HG02759 (cell line): ENCODE measurements at regions not wholly inside any gene's neighbourhood (a gene's known extent, or its start where the extent isn't known, plus 50 kb on each side); places are given as distances from the start of the nearest gene placed in this dataset.

Experiments
- ATAC-seq: cut with Tn5 transposase; IDR thresholded peaks from one replicate; pipeline ENCODE4 v1.9.1; 2021; ENCODE audit warnings: mild to moderate bottlenecking, moderate library complexity; ENCODE audit not compliant: unreplicated experiment

DNA sequence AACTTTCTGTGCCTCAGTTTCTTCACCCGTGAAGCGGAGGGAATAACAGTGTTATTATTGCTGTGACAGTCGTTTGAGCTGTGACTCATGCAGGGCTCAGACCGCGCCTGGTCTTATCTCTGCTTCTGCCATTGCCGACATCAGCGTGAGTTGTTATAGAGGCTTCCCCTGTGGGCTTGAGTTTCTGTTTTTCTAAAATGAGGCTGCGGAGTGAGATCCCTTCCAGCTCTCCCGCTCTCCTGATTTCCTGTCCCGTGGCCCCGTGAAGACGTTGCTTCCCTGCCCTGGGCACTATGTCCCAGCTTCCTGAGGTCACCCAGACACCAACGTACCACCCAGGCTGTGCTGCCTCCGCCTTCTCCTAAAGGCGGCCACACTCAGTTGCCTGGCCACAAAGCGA, 278.5 kb downstream of the BMP7 start:
- no peak for ATAC-seq

DNA sequence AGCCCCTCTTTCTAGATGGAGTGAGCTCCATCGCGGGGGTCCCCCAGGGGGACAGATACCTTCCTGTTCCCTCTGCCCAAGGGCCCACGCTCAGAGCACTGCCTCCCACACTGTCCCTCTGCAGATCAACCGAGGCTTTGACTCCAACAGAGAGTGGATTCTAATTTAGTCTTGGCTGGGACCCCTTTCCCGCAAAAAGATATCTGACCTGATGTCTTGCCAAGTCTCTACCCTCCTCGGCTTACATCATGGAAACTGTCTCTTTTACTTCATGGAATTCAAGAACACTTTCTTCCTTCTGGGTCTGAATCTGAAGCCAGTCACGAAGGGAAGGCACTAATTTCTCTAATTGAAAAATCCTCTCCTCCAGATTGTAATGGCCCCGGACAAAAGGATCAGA, 278.0 kb downstream of the BMP7 start:
- ATAC-seq: no peak

DNA sequence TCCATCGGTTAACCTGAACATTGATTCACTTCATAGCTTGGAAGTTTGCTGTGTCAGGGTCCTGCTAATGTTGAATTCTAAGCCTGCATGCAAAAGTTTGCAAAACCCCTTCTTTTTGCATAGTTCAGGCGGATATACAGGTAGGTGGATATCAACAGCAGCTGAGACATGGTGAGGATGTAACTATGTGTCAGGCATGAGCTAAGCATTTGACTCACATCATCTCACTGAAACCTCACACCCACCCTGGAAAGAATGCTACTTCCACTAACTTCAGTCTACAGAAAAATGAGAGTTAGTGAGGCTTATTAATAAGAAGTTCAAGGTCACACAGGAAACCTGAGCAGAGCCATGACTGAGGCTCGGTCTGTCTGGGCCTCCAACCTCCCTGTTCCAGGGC, 276.9 kb downstream of the BMP7 start:
- no peak for ATAC-seq

DNA sequence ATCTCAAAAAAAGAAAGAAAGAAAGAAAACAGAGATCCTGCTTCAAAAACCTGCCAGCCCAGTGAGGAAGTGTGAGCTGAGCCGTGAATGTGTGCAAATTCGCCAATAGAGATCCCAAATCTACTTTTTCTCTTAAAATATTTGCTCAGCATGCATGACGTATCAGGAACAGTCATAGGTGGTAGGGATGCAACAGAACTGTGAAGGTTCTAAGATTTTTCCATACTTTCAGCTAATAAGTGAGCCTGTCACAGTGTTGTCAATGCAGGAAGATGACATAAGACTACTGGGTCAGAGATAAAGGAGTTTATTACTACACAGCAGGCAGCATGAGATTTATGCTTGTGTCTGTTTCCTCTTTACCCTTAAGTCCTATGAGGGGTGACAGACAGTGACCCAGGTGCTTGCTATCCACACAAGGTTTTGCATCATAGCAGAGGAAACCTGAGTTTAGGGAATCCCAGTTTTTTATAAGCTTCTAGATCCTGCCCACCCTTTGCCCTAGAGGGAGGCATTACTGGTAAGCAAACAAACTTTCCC, 273.4 kb downstream of the BMP7 start:
- no peak for ATAC-seq

GRCh38 chr20:56994006-56994405, 272.4 kb downstream of the BMP7 start:
- no peak for ATAC-seq

DNA sequence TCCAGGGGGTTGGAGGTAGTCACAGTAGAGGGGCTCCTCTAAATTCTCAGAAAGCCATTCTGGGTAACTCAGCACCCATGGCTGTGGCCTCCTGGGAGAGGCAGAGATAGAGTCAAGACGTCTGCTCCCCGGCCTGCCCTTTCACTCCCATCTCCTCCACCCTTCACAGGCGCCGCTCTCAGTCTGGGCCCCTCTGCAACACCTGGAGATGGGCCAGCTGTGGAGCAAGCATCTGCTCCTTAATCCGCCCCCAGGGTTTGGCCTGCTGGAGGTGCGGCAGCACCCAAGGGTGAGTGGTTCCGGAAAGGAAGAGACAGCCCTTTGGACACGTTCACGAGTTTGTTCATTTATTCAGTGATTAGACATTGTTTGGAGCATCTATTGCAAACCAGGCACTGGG, 271.3 kb downstream of the BMP7 start:
- no peak for ATAC-seq

GRCh38 chr20:56995635-56996075, 270.8 kb downstream of the BMP7 start:
- ATAC-seq: no peak

- no peak for ATAC-seq
Measured at GRCh38 chr20:56996533-56996932, 269.9 kb downstream of the BMP7 start.

DNA sequence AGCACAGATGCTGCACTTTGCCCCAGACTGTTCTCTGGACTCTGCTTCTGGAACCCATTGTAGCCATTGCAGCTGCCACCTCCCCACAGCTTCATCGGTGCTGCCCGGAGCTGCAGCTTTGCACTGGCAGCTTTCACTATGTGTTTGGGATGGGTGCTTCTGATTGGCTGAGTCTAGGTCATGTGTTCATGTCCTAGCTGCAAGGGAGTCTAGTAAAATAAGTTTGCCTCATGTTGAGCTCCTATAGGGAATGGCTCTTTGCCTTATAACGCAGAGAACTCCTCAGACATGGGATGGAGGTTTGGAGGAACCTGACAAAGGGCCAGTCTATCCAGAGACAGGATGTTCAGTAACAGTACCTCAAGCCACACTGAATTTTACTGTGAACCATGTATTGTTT, 268.0 kb downstream of the BMP7 start:
- ATAC-seq: no peak

DNA sequence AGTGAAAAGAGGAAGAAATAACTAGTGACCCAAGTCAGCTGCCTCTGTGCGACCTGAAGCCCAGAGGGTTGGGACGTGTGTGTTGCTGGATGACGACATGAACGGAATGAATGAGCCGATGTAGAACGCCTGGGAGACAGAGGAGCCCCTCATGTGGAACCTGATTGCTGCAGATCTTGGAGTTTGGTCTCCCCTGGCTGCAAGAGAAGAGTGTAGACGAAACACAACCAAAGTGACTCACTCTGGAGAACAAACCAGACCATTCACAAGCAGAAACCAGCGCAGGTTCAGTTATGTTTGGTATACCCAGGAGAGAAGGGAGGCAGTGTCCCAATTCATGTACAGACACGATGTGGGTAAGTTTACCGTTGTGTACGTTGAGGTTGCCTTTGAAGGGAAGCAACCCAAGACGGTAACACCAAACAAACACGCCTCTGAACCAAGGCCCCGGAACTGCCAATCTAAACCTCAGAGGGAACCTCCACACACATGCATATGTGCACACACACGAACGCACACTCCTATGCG, 265.9 kb downstream of the BMP7 start:
- ATAC-seq: no peak

- ATAC-seq: no peak
Measured at GRCh38 chr20:57001126-57001767, 265.2 kb downstream of the BMP7 start.

DNA sequence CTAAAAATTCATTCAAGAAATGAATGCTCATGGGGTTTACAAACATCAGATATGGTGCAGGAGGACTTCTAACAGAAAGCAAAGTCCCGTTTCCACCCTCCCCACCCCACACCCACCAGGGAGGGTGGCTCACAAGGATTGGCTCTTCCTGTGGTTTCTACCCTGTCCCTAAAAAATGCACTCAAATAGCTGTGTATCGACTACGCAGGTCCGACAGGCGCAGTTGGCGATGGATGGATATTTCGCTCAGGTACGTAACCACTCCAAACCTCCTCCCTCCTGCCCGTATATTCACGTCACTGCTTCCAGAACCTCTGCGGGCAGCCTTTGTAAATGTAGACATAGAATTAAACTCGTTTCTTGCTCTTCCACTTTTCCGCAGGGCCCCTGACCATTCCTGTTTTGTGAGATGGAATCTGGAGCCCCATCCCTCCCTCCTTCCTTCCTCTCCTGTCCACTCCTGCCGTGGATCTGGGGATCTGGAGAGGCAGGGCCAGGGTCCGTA, 264.3 kb downstream of the BMP7 start:
- ATAC-seq: no peak

- no peak for ATAC-seq
Measured at GRCh38 chr20:57003012-57003411, 263.4 kb downstream of the BMP7 start.

GRCh38 chr20:57004416-57004815, 262.0 kb downstream of the BMP7 start:
- no peak for ATAC-seq

GRCh38 chr20:57004951-57005933, 261.2 kb downstream of the BMP7 start:
- ATAC-seq: no peak

DNA sequence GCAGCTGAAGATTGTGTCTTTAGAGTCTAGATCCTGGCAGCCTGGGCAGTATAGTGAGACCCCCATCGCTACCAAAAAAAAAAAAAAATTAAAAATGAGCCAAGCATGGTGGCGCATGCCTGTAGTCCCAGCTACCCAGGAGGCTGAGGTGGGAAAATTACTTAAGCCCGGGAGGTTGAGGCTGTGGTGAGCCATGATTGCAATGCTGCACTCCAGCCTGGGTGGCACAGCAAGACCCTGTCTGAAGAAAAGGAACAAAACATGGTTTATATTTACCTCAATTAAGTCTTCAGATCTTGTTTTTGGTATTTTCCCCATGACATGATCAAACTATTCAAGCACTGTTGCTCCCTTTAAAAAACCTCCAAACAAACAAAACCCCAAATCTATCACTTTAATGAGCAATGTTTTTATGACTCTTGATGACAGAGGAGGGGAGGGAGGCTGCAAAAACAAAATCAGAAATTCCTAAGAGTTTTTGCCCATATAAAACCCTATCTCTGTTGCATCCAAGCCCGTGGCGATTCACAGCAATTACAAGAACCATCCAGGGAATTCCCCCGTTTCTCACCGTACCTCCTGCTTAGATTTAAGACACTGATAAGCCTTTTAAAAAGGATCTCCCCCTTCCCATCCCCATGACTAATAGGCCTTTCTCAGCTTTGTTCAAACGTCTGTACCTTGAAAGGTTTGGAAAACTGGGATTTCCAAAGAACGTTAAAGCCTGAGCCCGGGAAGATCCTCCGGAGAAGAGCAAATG, 259.9 kb downstream of the BMP7 start:
- no peak for ATAC-seq

- no peak for ATAC-seq
Measured at GRCh38 chr20:57007171-57007540, 259.3 kb downstream of the BMP7 start.

- no peak for ATAC-seq
Measured at GRCh38 chr20:57008217-57008616, 258.2 kb downstream of the BMP7 start.

DNA sequence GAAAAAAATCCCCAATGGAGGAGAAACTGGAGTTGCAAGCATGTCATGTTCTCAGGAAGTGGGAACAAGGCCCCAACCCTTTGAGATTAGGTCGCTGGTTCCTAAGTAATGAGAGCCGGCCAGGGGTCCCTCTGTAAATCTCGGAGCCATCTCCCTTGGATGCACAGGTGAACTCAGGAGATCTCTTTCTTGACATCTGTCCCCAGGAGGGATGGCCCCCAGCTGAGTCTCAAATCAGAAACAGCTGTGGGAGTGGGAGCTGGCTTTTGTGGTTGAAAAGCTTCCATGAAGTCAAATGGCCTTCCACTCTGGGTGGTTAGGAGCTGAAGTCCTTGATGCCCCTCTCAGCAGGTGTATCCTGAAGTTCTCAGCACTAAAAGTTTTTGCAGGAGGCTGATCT, 257.1 kb downstream of the BMP7 start:
- ATAC-seq: no peak

DNA sequence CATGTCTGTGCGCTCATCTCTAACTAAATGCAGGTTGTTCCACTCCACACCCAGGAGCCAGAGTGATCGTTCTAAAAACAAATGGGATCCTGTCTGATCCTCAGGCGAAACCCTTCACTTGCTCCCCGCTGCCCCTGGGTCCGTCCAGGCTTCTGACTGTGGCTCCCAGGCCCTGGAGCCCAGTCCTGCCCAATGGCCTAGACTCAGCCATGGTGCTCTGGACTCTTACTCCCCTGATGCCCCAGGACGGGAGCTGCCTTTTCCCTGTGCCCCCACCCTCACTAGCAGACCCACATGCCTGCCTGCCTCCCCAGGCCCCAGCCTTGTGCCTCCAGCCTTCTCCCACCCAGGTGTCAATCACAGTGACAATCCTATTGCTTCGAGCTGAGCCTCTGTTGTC, 256.7 kb downstream of the BMP7 start:
- ATAC-seq: no peak

DNA sequence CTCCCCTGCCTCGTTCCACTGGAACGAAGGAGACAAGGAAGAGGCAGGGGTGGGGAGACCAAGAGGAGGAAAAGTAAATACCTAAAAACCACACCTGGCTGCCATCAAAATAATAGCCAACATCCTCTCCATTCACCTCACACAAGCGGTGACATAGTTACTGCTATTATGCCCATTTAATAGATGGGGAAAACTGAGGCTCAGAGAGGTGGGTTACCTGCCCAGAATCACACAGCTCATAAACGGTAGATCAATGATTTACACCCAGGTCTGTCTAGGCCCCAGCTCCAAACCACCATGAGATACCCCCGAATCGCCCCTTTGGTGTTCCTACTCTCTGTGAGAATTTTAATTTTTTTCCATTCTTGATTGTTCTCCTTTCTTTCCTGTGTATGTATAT, 253.8 kb downstream of the BMP7 start:
- ATAC-seq: no peak
